ENCODE measurements at regions not wholly inside any gene's neighbourhood (a gene's known extent, or its start where the extent isn't known, plus 50 kb on each side); places are given as distances from the start of the nearest gene placed in this dataset.

GRCh38 chr17:411421-412120 is 59.0 kb upstream of the RPH3AL start:
- ATAC-seq (no peak), DNase-seq (no peak)
- H3K27me3 ChIP-seq (ENCODE audit: low read depth) = no peaks in the 10 kb centered on the region
- intact Hi-C loops (cut with DNase I) = loop anchor here (5.0 kb wide), 1 partner anchor 291 kb away; no protein-coding TSS in a partner anchor
- H3K9me3 ChIP-seq = no peaks in the 10 kb centered on the region
- no peak for TF ChIP-seq CTCF (IDR thresholded peaks at IDR 0.05)
- peak overlapping the region; percentile 93 for H3K4me3 ChIP-seq
- H3K27ac ChIP-seq = peak overlapping the region; percentile 85
- peaks cover 26% of the 10 kb centered on the region for H3K4me1 ChIP-seq
- peaks cover 11% of the 10 kb centered on the region for H3K36me3 ChIP-seq

- no peak for TF ChIP-seq CTCF (IDR thresholded peaks at IDR 0.05)
- H3K36me3 ChIP-seq = peaks cover 11% of the 10 kb centered on the region
- DNase-seq (no peak), ATAC-seq (peak; percentile 20)
- H3K4me1 ChIP-seq = peaks cover 26% of the 10 kb centered on the region
- no peaks in the 10 kb centered on the region for H3K27me3 ChIP-seq (ENCODE audit: low read depth)
- intact Hi-C loops (cut with DNase I) = loop anchor here (5.0 kb wide), 1 partner anchor 292 kb away; no protein-coding TSS in a partner anchor
- peak overlapping the region; percentile 85 for H3K27ac ChIP-seq
- peak overlapping the region; percentile 93 for H3K4me3 ChIP-seq
- H3K9me3 ChIP-seq = no peaks in the 10 kb centered on the region
Observed at GRCh38 chr17:410543-411401, 58.2 kb upstream of the RPH3AL start.

- Histone ChIP-seq H3K27me3 (ENCODE audit: low read depth) (no peaks in the 10 kb centered on the region), H3K36me3 (peaks cover 11% of the 10 kb centered on the region), H3K27ac (peak overlapping the region; percentile 85), H3K9me3 (no peaks in the 10 kb centered on the region), H3K4me3 (peak overlapping the region; percentile 93), H3K4me1 (peaks cover 26% of the 10 kb centered on the region)
- no peak for TF ChIP-seq CTCF (IDR thresholded peaks at IDR 0.05)
- peak; percentile 100 for DNase-seq
- intact Hi-C loops (cut with DNase I) = loop anchor here (5.0 kb wide), 1 partner anchor 292 kb away; no protein-coding TSS in a partner anchor
- ATAC-seq = peak; percentile 94 to 95
Observed at GRCh38 chr17:409848-410542, 57.4 kb upstream of the RPH3AL start.

- Histone ChIP-seq H3K27ac (peak overlapping the region; percentile 70), H3K9me3 (no peaks in the 10 kb centered on the region), H3K27me3 (ENCODE audit: low read depth) (no peaks in the 10 kb centered on the region), H3K4me3 (peak overlapping the region; percentile 93), H3K36me3 (peaks cover 7% of the 10 kb centered on the region), H3K4me1 (peaks cover 26% of the 10 kb centered on the region)
- no peak for TF ChIP-seq CTCF (IDR thresholded peaks at IDR 0.05)
- ATAC-seq = no peak
- no peak for DNase-seq
- intact Hi-C loops (cut with DNase I) = no loop called here
Observed at GRCh38 chr17:409308-409847, 56.8 kb upstream of the RPH3AL start.

GRCh38 chr17:404703-405102 is 52.1 kb upstream of the RPH3AL start:
- ATAC-seq = no peak
- H3K36me3 ChIP-seq = no peaks in the 10 kb centered on the region
- H3K4me1 ChIP-seq = no peaks in the 10 kb centered on the region
- no peaks in the 10 kb centered on the region for H3K27me3 ChIP-seq (ENCODE audit: low read depth)
- TF ChIP-seq CTCF (IDR thresholded peaks at IDR 0.05) = no peak
- intact Hi-C loops (cut with DNase I) = no loop called here
- H3K27ac ChIP-seq = no peak overlapping the region
- no peak overlapping the region for H3K4me3 ChIP-seq
- H3K9me3 ChIP-seq = no peaks in the 10 kb centered on the region
- DNase-seq = no peak
